Neural cell (in vitro differentiated cells): ENCODE measurements at regions not wholly inside any gene's neighbourhood (a gene's known extent, or its start where the extent isn't known, plus 50 kb on each side); places are given as distances from the start of the nearest gene placed in this dataset.

ENCODE experiments used
- H2AFZ ChIP-seq: fragments of 200-600, 300-800 bp; sonication (generic), shearing (Covaris generic); 2 replicates; pipeline ENCODE4 v1.6.0; 2014; ENCODE audit warnings: low read depth, mild to moderate bottlenecking, antibody characterized with exemption, low read length, moderate library complexity
- H3F3A ChIP-seq: fragments of 200-600 bp; shearing (Covaris generic); 2 replicates; pipeline ENCODE4 v1.6.1; 2016; ENCODE audit warnings: mild to moderate bottlenecking, moderate library complexity, mixed read lengths, antibody characterized with exemption, low read length; ENCODE audit not compliant: insufficient read depth, poor library complexity, severe bottlenecking
- H3K27ac ChIP-seq: fragments of 200-600, 300-800 bp; sonication (generic), shearing (Covaris generic); 2 replicates; pipeline ENCODE4 v1.5.1; 2014; ENCODE audit warnings: mild to moderate bottlenecking, low read length, moderate library complexity
- H3K27me3 ChIP-seq: fragments of 300-800, 200-600 bp; sonication (generic), shearing (Covaris generic); 2 replicates; pipeline ENCODE4 v1.6.0; 2014; ENCODE audit warnings: mild to moderate bottlenecking, low read depth, low read length, moderate library complexity; ENCODE audit not compliant: insufficient read depth
- H3K36me3 ChIP-seq: fragments of 300-800, 200-600 bp; sonication (generic), shearing (Covaris generic); 2 replicates; pipeline ENCODE4 v1.5.1; 2014; ENCODE audit warnings: mild to moderate bottlenecking, antibody characterized with exemption, low read length, moderate library complexity; ENCODE audit not compliant: insufficient read depth
- H3K4me2 ChIP-seq: fragments of 300-800, 200-600 bp; sonication (generic), shearing (Covaris generic); 2 replicates; pipeline ENCODE4 v1.6.0; 2014; ENCODE audit warnings: mild to moderate bottlenecking, low read length
- H3K4me3 ChIP-seq: fragments of 300-800, 200-600 bp; sonication (generic), shearing (Covaris generic); 2 replicates; pipeline ENCODE4 v1.5.1; 2014; ENCODE audit warnings: mild to moderate bottlenecking, low read length, moderate library complexity
- H3K79me2 ChIP-seq: fragments of 200-600 bp; shearing (Covaris generic); replicated peaks from 2 replicates; pipeline ENCODE4 v1.6.0; 2014; ENCODE audit warnings: mild to moderate bottlenecking, low read length, moderate library complexity; ENCODE audit not compliant: insufficient read depth
- H3K9ac ChIP-seq: fragments of 300-800, 200-600 bp; sonication (generic), shearing (Covaris generic); 2 replicates; pipeline ENCODE4 v1.6.1; 2016; ENCODE audit warnings: mild to moderate bottlenecking, low read length, mixed read lengths
- H3K9me2 ChIP-seq: fragments of 200-600 bp; shearing (Covaris generic); 2 replicates; pipeline ENCODE4 v1.6.1; 2016; ENCODE audit warnings: mild to moderate bottlenecking, low read length, mixed read lengths; ENCODE audit not compliant: insufficient read depth
- H3K9me3 ChIP-seq: fragments of 200-600, 300-800 bp; sonication (generic), shearing (Covaris generic); 2 replicates; pipeline ENCODE4 v1.6.1; 2016; ENCODE audit warnings: mild to moderate bottlenecking, mixed run types, low read length, moderate library complexity, mixed read lengths
- H4K20me1 ChIP-seq: fragments of 200-600 bp; shearing (Covaris generic); 2 replicates; pipeline ENCODE4 v1.6.1; 2016; ENCODE audit warnings: mild to moderate bottlenecking, mixed run types; ENCODE audit not compliant: insufficient read depth
- EP300 ChIP-seq: fragments of 450-650 bp; conservative IDR thresholded peaks from 2 replicates; pipeline ENCODE4 v1.6.1; 2014; ENCODE audit warnings: antibody characterized with exemption, mild to moderate bottlenecking, moderate library complexity; ENCODE audit not compliant: poor library complexity, severe bottlenecking
- EZH2 ChIP-seq: fragments of 200-600, 300-800 bp; shearing (Covaris generic), sonication (generic); IDR thresholded peaks from 2 replicates; pipeline ENCODE4 v1.6.1; 2014; ENCODE audit warnings: antibody characterized with exemption, low read length, borderline replicate concordance, mild to moderate bottlenecking; ENCODE audit not compliant: insufficient read depth, poor library complexity, severe bottlenecking
- MXI1 ChIP-seq: fragments of 450-650 bp; conservative IDR thresholded peaks from 2 replicates; pipeline ENCODE4 v1.6.1; 2014; ENCODE audit warnings: antibody characterized with exemption, mild to moderate bottlenecking; ENCODE audit not compliant: poor library complexity, severe bottlenecking
- POLR2AphosphoS5 ChIP-seq: IDR thresholded peaks from 2 replicates; pipeline ENCODE4 v1.6.1; 2012
- RAD21 ChIP-seq: fragments of 450-650 bp; conservative IDR thresholded peaks from 2 replicates; pipeline ENCODE4 v1.6.1; 2014; ENCODE audit warnings: antibody characterized with exemption, mild to moderate bottlenecking, moderate library complexity
- SMC3 ChIP-seq: fragments of 450-650 bp; conservative IDR thresholded peaks from 2 replicates; pipeline ENCODE4 v1.6.1; 2014; ENCODE audit warnings: antibody characterized with exemption, mild to moderate bottlenecking, moderate library complexity; ENCODE audit not compliant: poor library complexity
- TAF1 ChIP-seq: IDR thresholded peaks from 2 replicates; pipeline ENCODE4 v1.6.1; 2012; ENCODE audit warnings: low read depth
- TF ChIP-seq, protein P1 (sequence below): fragments of 450-650 bp; IDR thresholded peaks from 2 replicates; pipeline ENCODE4 v1.5.1; 2014; ENCODE audit warnings: antibody characterized with exemption, mild to moderate bottlenecking, moderate library complexity; ENCODE audit not compliant: poor library complexity, severe bottlenecking
- TF ChIP-seq, protein P2 (sequence below): IDR thresholded peaks from 2 replicates; pipeline ENCODE4 v1.6.1; 2012; ENCODE audit warnings: borderline replicate concordance

DNA sequence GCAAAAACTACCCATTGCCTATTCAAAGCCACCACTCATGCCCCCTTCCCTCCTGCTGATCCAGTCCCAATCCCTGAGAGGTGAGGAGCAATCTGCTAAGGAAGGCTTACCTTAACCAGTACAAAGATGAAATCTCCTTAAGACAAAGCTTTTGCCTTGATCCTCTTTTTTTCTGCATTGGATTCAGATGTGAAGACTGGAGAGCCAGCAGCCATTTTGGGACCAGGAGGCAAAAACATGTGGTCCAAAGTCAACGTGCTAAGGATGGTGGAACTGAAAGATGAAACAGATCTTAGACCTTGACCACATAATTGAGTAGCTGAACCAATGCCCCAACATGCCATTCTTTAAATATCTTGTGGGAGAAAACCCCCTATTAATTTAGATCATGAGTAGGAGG lies 171.4 kb downstream of the IRX5 start:
- Histone ChIP-seq H3K27ac (no peak overlapping the region), H3K79me2 (no peaks in the 10 kb centered on the region), H2AFZ (no peak overlapping the region), H3K4me2 (no peak overlapping the region), H3K36me3 (no peaks in the 10 kb centered on the region), H3K9me2 (no peaks in the 10 kb centered on the region), H3K27me3 (no peaks in the 10 kb centered on the region), H3F3A (no peaks in the 10 kb centered on the region), H4K20me1 (no peaks in the 10 kb centered on the region), H3K9me3 (no peaks in the 10 kb centered on the region), H3K9ac (no peak overlapping the region), H3K4me3 (no peak overlapping the region)
- TF ChIP-seq, protein P1, sequence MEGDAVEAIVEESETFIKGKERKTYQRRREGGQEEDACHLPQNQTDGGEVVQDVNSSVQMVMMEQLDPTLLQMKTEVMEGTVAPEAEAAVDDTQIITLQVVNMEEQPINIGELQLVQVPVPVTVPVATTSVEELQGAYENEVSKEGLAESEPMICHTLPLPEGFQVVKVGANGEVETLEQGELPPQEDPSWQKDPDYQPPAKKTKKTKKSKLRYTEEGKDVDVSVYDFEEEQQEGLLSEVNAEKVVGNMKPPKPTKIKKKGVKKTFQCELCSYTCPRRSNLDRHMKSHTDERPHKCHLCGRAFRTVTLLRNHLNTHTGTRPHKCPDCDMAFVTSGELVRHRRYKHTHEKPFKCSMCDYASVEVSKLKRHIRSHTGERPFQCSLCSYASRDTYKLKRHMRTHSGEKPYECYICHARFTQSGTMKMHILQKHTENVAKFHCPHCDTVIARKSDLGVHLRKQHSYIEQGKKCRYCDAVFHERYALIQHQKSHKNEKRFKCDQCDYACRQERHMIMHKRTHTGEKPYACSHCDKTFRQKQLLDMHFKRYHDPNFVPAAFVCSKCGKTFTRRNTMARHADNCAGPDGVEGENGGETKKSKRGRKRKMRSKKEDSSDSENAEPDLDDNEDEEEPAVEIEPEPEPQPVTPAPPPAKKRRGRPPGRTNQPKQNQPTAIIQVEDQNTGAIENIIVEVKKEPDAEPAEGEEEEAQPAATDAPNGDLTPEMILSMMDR, result no peak
- TF ChIP-seq EP300 (no peak), RAD21 (no peak), POLR2AphosphoS5 (no peak), EZH2 (no peak), MXI1 (no peak), TAF1 (no peak)

DNA sequence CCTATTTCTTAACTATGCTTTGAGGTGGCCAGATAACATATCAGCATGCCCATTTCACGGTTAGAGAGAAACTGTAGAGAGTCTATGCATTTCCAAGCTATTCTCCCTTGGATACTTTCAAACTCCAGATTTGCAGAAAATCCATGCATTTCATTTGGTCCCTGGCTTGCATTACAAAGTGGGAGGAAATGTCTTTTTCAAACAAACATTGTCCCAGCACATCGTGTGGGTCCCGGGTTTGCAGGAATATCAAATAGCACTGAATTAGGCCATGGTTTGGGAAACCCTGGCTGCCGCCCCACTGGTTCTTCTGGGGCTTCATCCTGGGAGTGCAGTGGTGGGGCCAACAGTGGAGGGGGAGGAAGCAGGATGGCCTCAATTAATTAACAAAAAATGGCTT lies 171.9 kb downstream of the IRX5 start:
- H3K9me2 ChIP-seq, result no peaks in the 10 kb centered on the region
- no peak overlapping the region for H3K9ac ChIP-seq
- no peak overlapping the region for H3K4me3 ChIP-seq
- H4K20me1 ChIP-seq, result no peaks in the 10 kb centered on the region
- H3K36me3 ChIP-seq, result no peaks in the 10 kb centered on the region
- no peak overlapping the region for H3K4me2 ChIP-seq
- H3K79me2 ChIP-seq, result no peaks in the 10 kb centered on the region
- no peak overlapping the region for H2AFZ ChIP-seq
- H3K27me3 ChIP-seq, result no peaks in the 10 kb centered on the region
- no peaks in the 10 kb centered on the region for H3F3A ChIP-seq
- H3K27ac ChIP-seq, result no peak overlapping the region
- TF ChIP-seq MXI1, result no peak
- TF ChIP-seq, protein P2, sequence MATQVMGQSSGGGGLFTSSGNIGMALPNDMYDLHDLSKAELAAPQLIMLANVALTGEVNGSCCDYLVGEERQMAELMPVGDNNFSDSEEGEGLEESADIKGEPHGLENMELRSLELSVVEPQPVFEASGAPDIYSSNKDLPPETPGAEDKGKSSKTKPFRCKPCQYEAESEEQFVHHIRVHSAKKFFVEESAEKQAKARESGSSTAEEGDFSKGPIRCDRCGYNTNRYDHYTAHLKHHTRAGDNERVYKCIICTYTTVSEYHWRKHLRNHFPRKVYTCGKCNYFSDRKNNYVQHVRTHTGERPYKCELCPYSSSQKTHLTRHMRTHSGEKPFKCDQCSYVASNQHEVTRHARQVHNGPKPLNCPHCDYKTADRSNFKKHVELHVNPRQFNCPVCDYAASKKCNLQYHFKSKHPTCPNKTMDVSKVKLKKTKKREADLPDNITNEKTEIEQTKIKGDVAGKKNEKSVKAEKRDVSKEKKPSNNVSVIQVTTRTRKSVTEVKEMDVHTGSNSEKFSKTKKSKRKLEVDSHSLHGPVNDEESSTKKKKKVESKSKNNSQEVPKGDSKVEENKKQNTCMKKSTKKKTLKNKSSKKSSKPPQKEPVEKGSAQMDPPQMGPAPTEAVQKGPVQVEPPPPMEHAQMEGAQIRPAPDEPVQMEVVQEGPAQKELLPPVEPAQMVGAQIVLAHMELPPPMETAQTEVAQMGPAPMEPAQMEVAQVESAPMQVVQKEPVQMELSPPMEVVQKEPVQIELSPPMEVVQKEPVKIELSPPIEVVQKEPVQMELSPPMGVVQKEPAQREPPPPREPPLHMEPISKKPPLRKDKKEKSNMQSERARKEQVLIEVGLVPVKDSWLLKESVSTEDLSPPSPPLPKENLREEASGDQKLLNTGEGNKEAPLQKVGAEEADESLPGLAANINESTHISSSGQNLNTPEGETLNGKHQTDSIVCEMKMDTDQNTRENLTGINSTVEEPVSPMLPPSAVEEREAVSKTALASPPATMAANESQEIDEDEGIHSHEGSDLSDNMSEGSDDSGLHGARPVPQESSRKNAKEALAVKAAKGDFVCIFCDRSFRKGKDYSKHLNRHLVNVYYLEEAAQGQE, result no peak
- TF ChIP-seq TAF1, result no peak
- no peak for TF ChIP-seq EP300
- no peak for TF ChIP-seq RAD21
- no peak for TF ChIP-seq EZH2
- TF ChIP-seq SMC3, result no peak
- TF ChIP-seq, protein P1, result no peak
- TF ChIP-seq POLR2AphosphoS5, result no peak
- no peaks in the 10 kb centered on the region for H3K9me3 ChIP-seq
